HCT116 (cell line): ENCODE measurements at regions not wholly inside any gene's neighbourhood (a gene's known extent, or its start where the extent isn't known, plus 50 kb on each side); places are given as distances from the start of the nearest gene placed in this dataset.

Source experiments
- ATAC-seq: fragments of 200-7000 bp; cut with Tn5 transposase; 2 replicates; pipeline ENCODE4 v1.9.1; 2020; ENCODE audit warnings: mild to moderate bottlenecking, moderate library complexity
- BruUV-seq: library from RNA; stranded (reverse); fragments of 400-500 nt; replicated peaks from 2 replicates; lab custom pipeline; 2021; lab: Mats Ljungman, UMichigan
- CTCF ChIA-PET: fragments of 300-600 bp; sonication (Branson Sonifier 250); formaldehyde crosslinking; loops from one replicate; lab custom pipeline; 2021; ENCODE audit warnings: antibody characterized with exemption; lab: Charles Lee
- POLR2A ChIA-PET: fragments of 300-600, 350-600 bp; sonication (Branson Sonifier 250); formaldehyde crosslinking; loops from one replicate; lab custom pipeline; 2021; ENCODE audit warnings: antibody characterized with exemption; lab: Charles Lee
- RAD21 ChIA-PET, 2 experiments: fragments of 300-600 bp; sonication (Branson Sonifier 250); formaldehyde crosslinking; loops; one replicate each; lab custom pipeline; 2023; ENCODE audit warnings: low total read pairs in 2 of 2; ENCODE audit not compliant: uncharacterized antibody in 2 of 2, unreplicated experiment in 2 of 2, low non-redundant PET in 1 of 2; lab: Charles Lee
- DNase-seq: peaks from one replicate; pipeline ENCODE4 v3.0.0-alpha.2; 2010; ENCODE audit warnings: low read depth, low spot score
- H2AFZ ChIP-seq: fragments of 200-600 bp; shearing (Covaris generic), sonication (generic); 2 replicates; pipeline ENCODE4 v1.6.1; 2017; ENCODE audit warnings: low read depth, mixed run types, mixed read lengths, antibody characterized with exemption, low read length; ENCODE audit not compliant: poor library complexity, severe bottlenecking
- H3K27ac ChIP-seq: 2 replicates; pipeline ENCODE4 v1.5.1; 2012; ENCODE audit warnings: low read depth, low read length
- H3K27me3 ChIP-seq: fragments of 200-600 bp; sonication (generic); 2 replicates; pipeline ENCODE4 v1.6.1; 2016; ENCODE audit warnings: mixed run types, low read length, mixed read lengths; ENCODE audit not compliant: insufficient read depth
- H3K36me3 ChIP-seq, 2 experiments: fragments of 200-500 bp in 1 of 2; fragments of 200-600 bp in 1 of 2; sonication (Bioruptor generic) in 1 of 2; sonication (generic) in 1 of 2; 2 replicates each; pipeline versions ENCODE4 v1.5.1 to v1.6.1; 2014 to 2016; ENCODE audit warnings: low read length in 2 of 2, inconsistent platforms in 1 of 2, mixed read lengths in 1 of 2, mixed run types in 1 of 2; ENCODE audit not compliant: insufficient read depth in 2 of 2, control insufficient read depth in 1 of 2
- H3K4me1 ChIP-seq, 2 experiments: fragments of 200-600 bp in 1 of 2; sonication (generic) in 1 of 2; 2 replicates each; pipeline versions ENCODE4 v1.5.1 to v1.6.1; 2012 to 2017; ENCODE audit warnings: low read length in 2 of 2, inconsistent platforms in 1 of 2, mild to moderate bottlenecking in 1 of 2, mixed read lengths in 1 of 2, mixed run types in 1 of 2, moderate library complexity in 1 of 2; ENCODE audit not compliant: insufficient read depth in 2 of 2, control insufficient read depth in 1 of 2
- H3K4me2 ChIP-seq: fragments of 200-600 bp; sonication (generic); 2 replicates; pipeline ENCODE4 v1.6.1; 2017; ENCODE audit warnings: mixed run types, low read length, mixed read lengths
- H3K4me3 ChIP-seq, 2 experiments: fragments of 200-600 bp in 1 of 2; sonication (generic) in 1 of 2; replicated peaks in 1 of 2; 2 replicates each; pipeline ENCODE4 v1.5.1; 2011 to 2016; ENCODE audit warnings: low read length in 2 of 2, control low read depth in 1 of 2, low read depth in 1 of 2, mild to moderate bottlenecking in 1 of 2, mixed read lengths in 1 of 2, mixed run types in 1 of 2
- H3K79me2 ChIP-seq: fragments of 200-600 bp; sonication (generic); 2 replicates; pipeline ENCODE4 v1.6.1; 2017; ENCODE audit warnings: mild to moderate bottlenecking, mixed run types, low read length, moderate library complexity, mixed read lengths; ENCODE audit not compliant: insufficient read depth
- H3K9ac ChIP-seq: fragments of 200-600 bp; sonication (generic); 2 replicates; pipeline ENCODE4 v1.6.1; 2016; ENCODE audit warnings: low read length, mixed read lengths
- H3K9me2 ChIP-seq: fragments of 200-600 bp; sonication (generic), shearing (Covaris generic); 2 replicates; pipeline ENCODE4 v1.6.1; 2017; ENCODE audit warnings: mixed run types, mild to moderate bottlenecking, moderate library complexity; ENCODE audit not compliant: insufficient read depth
- H3K9me3 ChIP-seq, 2 experiments: fragments of 200-500 bp in 1 of 2; fragments of 200-600 bp in 1 of 2; sonication (Bioruptor generic) in 1 of 2; sonication (generic) in 1 of 2; 2 replicates each; pipeline ENCODE4 v1.6.1; 2014 to 2017; ENCODE audit warnings: low read length in 2 of 2, mixed read lengths in 2 of 2, inconsistent platforms in 1 of 2, low read depth in 1 of 2, mild to moderate bottlenecking in 1 of 2, mixed run types in 1 of 2, moderate library complexity in 1 of 2; ENCODE audit not compliant: control insufficient read depth in 1 of 2, insufficient read depth in 1 of 2
- H4K20me1 ChIP-seq: fragments of 200-600 bp; sonication (generic), shearing (Covaris generic); 2 replicates; pipeline ENCODE4 v1.6.1; 2017; ENCODE audit warnings: mixed run types, mild to moderate bottlenecking, moderate library complexity; ENCODE audit not compliant: insufficient read depth
- ATF3 ChIP-seq: IDR thresholded peaks from 2 replicates; pipeline ENCODE4 v1.6.1; 2012
- CTCF ChIP-seq, 3 experiments: fragments of 200-600 bp in 1 of 3; sonication (generic) in 1 of 3; IDR thresholded peaks in 2 of 3; conservative IDR thresholded peaks in 1 of 3; 2 replicates each; pipeline ENCODE4 v1.5.1; 2012 to 2017; ENCODE audit warnings: low read depth in 2 of 3, low read length in 2 of 3, antibody characterized with exemption in 1 of 3, borderline replicate concordance in 1 of 3, control low read depth in 1 of 3, mild to moderate bottlenecking in 1 of 3, mixed read lengths in 1 of 3, mixed run types in 1 of 3, moderate library complexity in 1 of 3; ENCODE audit not compliant: insufficient read depth in 1 of 3
- ELF1 ChIP-seq: IDR thresholded peaks from 2 replicates; pipeline ENCODE4 v1.6.1; 2012; ENCODE audit warnings: low read depth, borderline replicate concordance
- EZH2 ChIP-seq: fragments of 200-600 bp; sonication (generic); IDR thresholded peaks from 2 replicates; pipeline ENCODE4 v1.6.1; 2017; ENCODE audit warnings: antibody characterized with exemption, mixed run types
- JUND ChIP-seq: IDR thresholded peaks from 2 replicates; pipeline ENCODE4 v1.6.1; 2012
- MAX ChIP-seq: IDR thresholded peaks from 2 replicates; pipeline ENCODE4 v1.6.1; 2012
- RAD21 ChIP-seq: IDR thresholded peaks from 2 replicates; pipeline ENCODE4 v1.6.1; 2012; ENCODE audit warnings: low read depth, mild to moderate bottlenecking
- REST ChIP-seq: IDR thresholded peaks from 2 replicates; pipeline ENCODE4 v1.6.1; 2012; ENCODE audit warnings: low read depth
- SIN3A ChIP-seq: IDR thresholded peaks from 2 replicates; pipeline ENCODE4 v1.6.1; 2012; ENCODE audit warnings: low read depth
- SP1 ChIP-seq: IDR thresholded peaks from 2 replicates; pipeline ENCODE4 v1.6.1; 2012; ENCODE audit warnings: low read depth
- YY1 ChIP-seq: IDR thresholded peaks from 2 replicates; pipeline ENCODE4 v1.6.1; 2011; ENCODE audit warnings: low read length, low read depth, moderate library complexity, mild to moderate bottlenecking; ENCODE audit not compliant: insufficient replicate concordance; ENCODE audit errors: extremely low read depth
- ZBTB33 ChIP-seq: IDR thresholded peaks from 2 replicates; pipeline ENCODE4 v1.6.1; 2011; ENCODE audit warnings: mild to moderate bottlenecking, low read length, moderate library complexity; ENCODE audit not compliant: insufficient replicate concordance; ENCODE audit errors: extremely low read depth
- ZFX ChIP-seq: fragments of 450-650 bp; IDR thresholded peaks from 2 replicates; pipeline ENCODE4 v1.6.1; 2017
- ZNF274 ChIP-seq: fragments of 200-500 bp; sonication (Bioruptor generic); IDR thresholded peaks from 2 replicates; pipeline ENCODE4 v1.6.1; 2014; ENCODE audit warnings: mild to moderate bottlenecking, low read depth, low read length, inconsistent platforms
- intact Hi-C: fragments of 100-400 bp; cut with micrococcal nuclease; formaldehyde crosslinking; loops from 2 replicates; pipeline ENCODE4 v1.10.0; 2022

- ATAC-seq (no peak), DNase-seq (no peak)
- Histone ChIP-seq H4K20me1 (no peaks in the 10 kb centered on the region), H3K79me2 (no peaks in the 10 kb centered on the region), H3K4me3 (no peak overlapping the region), H3K4me1 (no peaks in the 10 kb centered on the region), H3K9ac (no peak overlapping the region), H3K9me2 (no peaks in the 10 kb centered on the region), H2AFZ (no peak overlapping the region), H3K36me3 (no peaks in the 10 kb centered on the region)
- intact Hi-C loops: no loop called here
- BruUV-seq: no TSS peak
- RAD21 ChIA-PET: no interaction called here
- CTCF ChIA-PET: no interaction called here
- TF ChIP-seq EZH2 (no peak), JUND (no peak), MAX (no peak), REST (no peak), ZNF274 (no peak), SP1 (no peak), ZFX (no peak), ZBTB33 (no peak), RAD21 (no peak), YY1 (no peak), ELF1 (no peak), ATF3 (no peak), CTCF (IDR thresholded peaks at IDR 0.05 in 2 of 3, conservative IDR thresholded peaks at IDR 0.05 in 1 of 3; ENCODE audit: borderline replicate concordance in 1 of 3, insufficient read depth in 1 of 3, low read depth in 2 of 3, low read length in 2 of 3) (no peak), SIN3A (no peak)
- TF ChIP-seq, all 23 proteins: peak for 0
- Histone ChIP-seq H3K27ac (no peak overlapping the region), H3K4me2 (no peak overlapping the region), H3K9me3 (peaks cover 0 to 10% of the 10 kb centered on the region in 2 experiments; a peak in 1 of 4 replicates), H3K27me3 (no peaks in the 10 kb centered on the region)
- POLR2A ChIA-PET: no interaction called here
These were observed 154.0 kb upstream of the AFDN start for GRCh38 chr6:167672738-167673137.
